Activated CD8-positive, alpha-beta memory T cell treated with anti-CD3 and anti-CD28 coated beads, Interleukin-2, amount 10 ng/mL, durations not matched to agents 7 days and 5 days (primary cell): ENCODE measurements at regions not wholly inside any gene's neighbourhood (a gene's known extent, or its start where the extent isn't known, plus 50 kb on each side); places are given as distances from the start of the nearest gene placed in this dataset.

Experiments used
- ATAC-seq: fragments of 150-1000 bp; cut with Tn5 transposase; one replicate; pipeline ENCODE4 v1.10.0; 2021; ENCODE audit warnings: moderate library complexity
- CTCF ChIA-PET: fragments of 350-600 bp; sonication (Branson Sonifier 250); formaldehyde crosslinking; loops from one replicate; lab custom pipeline; 2021; ENCODE audit warnings: antibody characterized with exemption; lab: Charles Lee
- DNase-seq: peaks from one replicate; pipeline ENCODE4 v3.0.0-alpha.2; 2020
- H3K27ac Mint-ChIP-seq: one replicate; pipeline ENCODE4 v1.8.0; 2021; ENCODE audit warnings: mild to moderate bottlenecking, mixed read lengths
- H3K27me3 Mint-ChIP-seq: one replicate; pipeline ENCODE4 v1.8.0; 2021; ENCODE audit warnings: mixed read lengths
- H3K36me3 Mint-ChIP-seq: one replicate; pipeline ENCODE4 v1.8.0; 2021; ENCODE audit warnings: mild to moderate bottlenecking, mixed read lengths
- H3K4me1 Mint-ChIP-seq: one replicate; pipeline ENCODE4 v1.8.0; 2021; ENCODE audit warnings: mixed read lengths
- H3K4me3 Mint-ChIP-seq: one replicate; pipeline ENCODE4 v1.8.0; 2021; ENCODE audit warnings: mild to moderate bottlenecking, moderate library complexity, mixed read lengths
- H3K9me3 Mint-ChIP-seq: one replicate; pipeline ENCODE4 v1.8.0; 2022; ENCODE audit warnings: low read depth, mixed read lengths

- no peak for DNase-seq
- CTCF ChIA-PET: no interaction called here
These were observed 209.9 kb downstream of the SLC7A11 start for GRCh38 chr4:138032222-138032621.

GRCh38 chr4:138030375-138030774, 211.8 kb downstream of the SLC7A11 start:
- Mint-ChIP-seq H3K9me3 (no peaks in the 10 kb centered on the region), H3K4me1 (no peaks in the 10 kb centered on the region), H3K27me3 (no peaks in the 10 kb centered on the region), H3K27ac (no peak overlapping the region), H3K36me3 (no peaks in the 10 kb centered on the region), H3K4me3 (no peak overlapping the region)
- DNase-seq (no peak), ATAC-seq (no peak)
- CTCF ChIA-PET: interaction anchor here (0.7 kb wide), 1 partner anchor 355 kb away, joined by 3 read pairs; no protein-coding TSS in a partner anchor

More at GRCh38 chr4:138032222-138032621, 209.9 kb downstream of the SLC7A11 start:
- no peaks in the 10 kb centered on the region for H3K9me3 Mint-ChIP-seq
- H3K27ac Mint-ChIP-seq: no peak overlapping the region
- H3K27me3 Mint-ChIP-seq: no peaks in the 10 kb centered on the region
- H3K4me3 Mint-ChIP-seq: no peak overlapping the region
- no peaks in the 10 kb centered on the region for H3K4me1 Mint-ChIP-seq
- no peak for ATAC-seq
- no peaks in the 10 kb centered on the region for H3K36me3 Mint-ChIP-seq

GRCh38 chr4:138028923-138029322, 213.2 kb downstream of the SLC7A11 start:
- H3K9me3 Mint-ChIP-seq: no peaks in the 10 kb centered on the region
- DNase-seq: no peak
- CTCF ChIA-PET: no interaction called here
- H3K27me3 Mint-ChIP-seq: no peaks in the 10 kb centered on the region
- no peak for ATAC-seq
- no peaks in the 10 kb centered on the region for H3K36me3 Mint-ChIP-seq
- no peak overlapping the region for H3K4me3 Mint-ChIP-seq
- H3K27ac Mint-ChIP-seq: no peak overlapping the region
- no peaks in the 10 kb centered on the region for H3K4me1 Mint-ChIP-seq

GRCh38 chr4:138021139-138021830, 220.9 kb downstream of the SLC7A11 start:
- Mint-ChIP-seq H3K27ac (no peak overlapping the region), H3K36me3 (no peaks in the 10 kb centered on the region), H3K4me1 (no peaks in the 10 kb centered on the region), H3K27me3 (no peaks in the 10 kb centered on the region), H3K9me3 (no peaks in the 10 kb centered on the region), H3K4me3 (no peak overlapping the region)
- CTCF ChIA-PET: no interaction called here
- DNase-seq (no peak), ATAC-seq (no peak)

- Mint-ChIP-seq H3K4me1 (no peaks in the 10 kb centered on the region), H3K36me3 (no peaks in the 10 kb centered on the region), H3K9me3 (peaks cover 3% of the 10 kb centered on the region), H3K4me3 (no peak overlapping the region), H3K27me3 (no peaks in the 10 kb centered on the region), H3K27ac (no peak overlapping the region)
- no peak for DNase-seq
- CTCF ChIA-PET: no interaction called here
- ATAC-seq: no peak
These were observed 227.4 kb downstream of the SLC7A11 start for GRCh38 chr4:138014590-138015288.

- Mint-ChIP-seq H3K27ac (no peak overlapping the region), H3K27me3 (no peaks in the 10 kb centered on the region), H3K4me3 (no peak overlapping the region), H3K4me1 (no peaks in the 10 kb centered on the region), H3K9me3 (peaks cover 3% of the 10 kb centered on the region), H3K36me3 (no peaks in the 10 kb centered on the region)
- DNase-seq (no peak), ATAC-seq (no peak)
- CTCF ChIA-PET: no interaction called here
These were observed 228.5 kb downstream of the SLC7A11 start for GRCh38 chr4:138013625-138014024.

- H3K9me3 Mint-ChIP-seq: peaks cover 3% of the 10 kb centered on the region
- no peaks in the 10 kb centered on the region for H3K36me3 Mint-ChIP-seq
- H3K27me3 Mint-ChIP-seq: no peaks in the 10 kb centered on the region
- no peak overlapping the region for H3K4me3 Mint-ChIP-seq
- no peak for DNase-seq
- ATAC-seq: no peak
- CTCF ChIA-PET: no interaction called here
- no peaks in the 10 kb centered on the region for H3K4me1 Mint-ChIP-seq
- H3K27ac Mint-ChIP-seq: no peak overlapping the region
These were observed 231.5 kb downstream of the SLC7A11 start for GRCh38 chr4:138010639-138011038.

- no peaks in the 10 kb centered on the region for H3K36me3 Mint-ChIP-seq
- no peak for DNase-seq
- no peaks in the 10 kb centered on the region for H3K27me3 Mint-ChIP-seq
- H3K4me3 Mint-ChIP-seq: no peak overlapping the region
- H3K27ac Mint-ChIP-seq: no peak overlapping the region
- ATAC-seq: no peak
- peaks cover 2% of the 10 kb centered on the region for H3K4me1 Mint-ChIP-seq
- H3K9me3 Mint-ChIP-seq: peaks cover 3% of the 10 kb centered on the region
- CTCF ChIA-PET: no interaction called here
These were observed 234.6 kb downstream of the SLC7A11 start for GRCh38 chr4:138007572-138007971.

GRCh38 chr4:138005486-138005885, 236.7 kb downstream of the SLC7A11 start:
- DNase-seq (no peak), ATAC-seq (no peak)
- Mint-ChIP-seq H3K36me3 (no peaks in the 10 kb centered on the region), H3K27ac (no peak overlapping the region), H3K27me3 (no peaks in the 10 kb centered on the region), H3K4me1 (peaks cover 2% of the 10 kb centered on the region), H3K4me3 (no peak overlapping the region), H3K9me3 (no peaks in the 10 kb centered on the region)
- CTCF ChIA-PET: no interaction called here

GRCh38 chr4:138003248-138003647, 238.9 kb downstream of the SLC7A11 start:
- H3K4me3 Mint-ChIP-seq: no peak overlapping the region
- H3K9me3 Mint-ChIP-seq: no peaks in the 10 kb centered on the region
- H3K27ac Mint-ChIP-seq: no peak overlapping the region
- CTCF ChIA-PET: no interaction called here
- no peaks in the 10 kb centered on the region for H3K36me3 Mint-ChIP-seq
- no peaks in the 10 kb centered on the region for H3K27me3 Mint-ChIP-seq
- DNase-seq (no peak), ATAC-seq (no peak)
- peaks cover 2% of the 10 kb centered on the region for H3K4me1 Mint-ChIP-seq

- no peaks in the 10 kb centered on the region for H3K9me3 Mint-ChIP-seq
- no peaks in the 10 kb centered on the region for H3K27me3 Mint-ChIP-seq
- H3K4me3 Mint-ChIP-seq: no peak overlapping the region
- CTCF ChIA-PET: no interaction called here
- ATAC-seq (no peak), DNase-seq (no peak)
- peaks cover 2% of the 10 kb centered on the region for H3K4me1 Mint-ChIP-seq
- H3K27ac Mint-ChIP-seq: no peak overlapping the region
- H3K36me3 Mint-ChIP-seq: no peaks in the 10 kb centered on the region
These were observed 243.3 kb downstream of the SLC7A11 start for GRCh38 chr4:137998666-137999429.

- no peak for DNase-seq
- H3K9me3 Mint-ChIP-seq: no peaks in the 10 kb centered on the region
- ATAC-seq: no peak
- no peak overlapping the region for H3K4me3 Mint-ChIP-seq
- no peaks in the 10 kb centered on the region for H3K36me3 Mint-ChIP-seq
- no peaks in the 10 kb centered on the region for H3K4me1 Mint-ChIP-seq
- H3K27me3 Mint-ChIP-seq: no peaks in the 10 kb centered on the region
- CTCF ChIA-PET: no interaction called here
- no peak overlapping the region for H3K27ac Mint-ChIP-seq
These were observed 244.7 kb downstream of the SLC7A11 start for GRCh38 chr4:137997496-137997895.

GRCh38 chr4:137994853-137995252, 247.3 kb downstream of the SLC7A11 start:
- Mint-ChIP-seq H3K27ac (no peak overlapping the region), H3K4me3 (no peak overlapping the region), H3K9me3 (no peaks in the 10 kb centered on the region), H3K4me1 (no peaks in the 10 kb centered on the region), H3K27me3 (no peaks in the 10 kb centered on the region), H3K36me3 (no peaks in the 10 kb centered on the region)
- ATAC-seq (no peak), DNase-seq (no peak)
- CTCF ChIA-PET: no interaction called here

- CTCF ChIA-PET: no interaction called here
- DNase-seq (no peak), ATAC-seq (no peak)
- H3K36me3 Mint-ChIP-seq: no peaks in the 10 kb centered on the region
- no peak overlapping the region for H3K27ac Mint-ChIP-seq
- H3K27me3 Mint-ChIP-seq: no peaks in the 10 kb centered on the region
- no peaks in the 10 kb centered on the region for H3K4me1 Mint-ChIP-seq
- H3K4me3 Mint-ChIP-seq: no peak overlapping the region
- no peaks in the 10 kb centered on the region for H3K9me3 Mint-ChIP-seq
These were observed 248.9 kb downstream of the SLC7A11 start for GRCh38 chr4:137993232-137993631.
